IPS-NIHi11 (cell line): ENCODE measurements at regions not wholly inside any gene's neighbourhood (a gene's known extent, or its start where the extent isn't known, plus 50 kb on each side); places are given as distances from the start of the nearest gene placed in this dataset.
"Not testable (repeated sequence)": the region's sequence is repeated elsewhere in the genome, so short reads cannot be mapped to it uniquely, and the experiment has no call there.

ENCODE experiments used
- DNase-seq: peaks from one replicate; pipeline ENCODE4 v3.0.0; 2012; ENCODE audit warnings: mixed read lengths, low spot score

GRCh38 chr7:49597805-49598204, 175.6 kb upstream of the VWC2 start:
- DNase-seq, result no peak

GRCh38 chr7:49611951-49612350, 161.5 kb upstream of the VWC2 start:
- DNase-seq, result no peak

GRCh38 chr7:49613759-49614158, 159.7 kb upstream of the VWC2 start:
- no peak for DNase-seq

GRCh38 chr7:49614974-49615373, 158.5 kb upstream of the VWC2 start:
- DNase-seq, result not testable (repeated sequence)

DNA sequence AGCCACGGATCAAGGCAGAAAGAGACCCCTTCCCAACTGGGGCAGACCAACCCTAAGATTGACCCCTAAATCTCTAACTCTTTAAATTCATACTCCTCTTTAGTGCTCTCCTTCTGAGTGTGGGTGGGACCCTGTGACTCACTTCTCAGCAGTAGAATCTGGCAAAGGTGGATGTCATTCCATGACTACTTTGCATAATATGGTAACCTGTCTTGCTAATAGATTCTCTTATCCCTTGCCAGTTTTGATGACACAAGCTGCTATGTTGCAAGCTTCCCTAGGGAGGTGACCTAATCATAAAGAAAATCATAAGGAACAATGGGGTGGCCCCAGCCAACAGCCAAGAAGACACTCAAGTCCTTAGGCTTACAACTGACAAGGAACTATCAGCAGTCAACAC, 155.4 kb upstream of the VWC2 start:
- DNase-seq, result no peak

DNA sequence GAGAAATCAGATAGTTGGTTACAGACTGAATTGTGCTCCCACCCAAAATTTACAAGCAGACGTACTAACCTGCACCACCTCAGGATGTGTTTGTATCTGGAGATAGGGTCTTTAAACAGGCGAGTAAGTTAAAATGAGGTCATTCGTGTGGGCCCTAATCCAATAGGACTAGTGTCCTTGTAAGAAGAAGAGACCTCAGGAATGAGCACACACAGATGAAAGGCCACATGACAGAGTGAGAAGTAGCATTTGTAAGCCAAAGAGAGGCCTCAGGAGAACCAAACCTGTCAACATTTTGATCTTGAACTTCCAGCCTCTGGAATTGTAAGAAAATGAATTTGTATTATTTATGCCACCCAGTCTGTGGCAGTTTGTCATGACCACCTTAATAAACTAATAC, 149.5 kb upstream of the VWC2 start:
- no peak for DNase-seq

DNA sequence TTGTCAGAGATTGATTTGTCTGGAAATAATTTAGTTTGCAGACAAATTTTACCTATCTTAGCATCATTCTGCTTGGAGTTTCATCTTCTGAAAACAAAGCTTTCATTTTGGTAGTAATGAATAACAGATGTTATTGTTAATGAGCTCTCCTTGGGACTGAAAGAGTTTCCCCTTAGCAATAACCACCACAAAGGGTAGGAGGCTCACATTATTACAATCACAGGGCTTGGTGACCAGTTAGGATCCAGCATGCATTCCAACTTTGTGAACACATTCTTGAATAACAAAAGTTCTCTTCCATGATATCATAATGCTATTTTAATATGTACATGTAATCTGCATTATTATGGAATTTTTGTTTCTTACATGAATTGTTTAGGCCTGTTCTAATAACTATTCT, 148.8 kb upstream of the VWC2 start:
- no peak for DNase-seq

- no peak for DNase-seq
Observed at GRCh38 chr7:49630513-49630912, 142.9 kb upstream of the VWC2 start.

DNA sequence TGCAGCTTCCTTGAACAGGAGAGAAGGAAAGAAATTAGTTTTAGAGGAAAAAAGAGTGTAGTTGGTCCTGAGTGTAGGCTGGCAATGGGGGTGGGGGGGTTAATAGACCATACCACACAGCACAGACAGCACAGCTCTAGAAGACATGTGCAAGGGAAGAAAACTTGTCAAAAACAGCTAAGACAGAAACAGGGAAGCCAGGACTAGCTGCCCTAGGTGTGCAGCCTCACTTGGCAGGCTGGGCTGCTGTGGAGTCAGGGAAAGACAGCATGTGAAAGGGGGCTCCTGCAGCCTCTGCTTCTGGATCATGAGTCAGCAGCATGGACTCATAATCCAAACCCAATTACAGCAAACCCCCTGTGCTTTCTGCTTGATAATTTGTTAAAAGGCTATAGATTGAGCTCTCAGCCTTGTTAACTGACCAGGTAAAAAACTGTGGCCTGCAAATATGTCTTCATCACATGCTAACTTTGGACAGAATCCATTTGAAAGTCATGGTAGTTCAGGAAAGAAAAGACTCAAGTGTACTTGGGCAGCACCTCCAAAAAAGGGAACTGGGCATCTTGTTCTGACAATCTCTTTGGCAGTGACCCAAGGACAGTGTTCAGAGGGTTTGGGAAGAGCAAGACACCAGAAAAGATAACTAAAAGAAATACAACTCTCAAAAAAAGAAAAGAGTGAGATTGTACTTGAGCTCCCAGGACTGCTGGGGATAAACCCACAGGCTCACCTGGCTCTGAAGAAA, 142.2 kb upstream of the VWC2 start:
- no peak for DNase-seq

DNA sequence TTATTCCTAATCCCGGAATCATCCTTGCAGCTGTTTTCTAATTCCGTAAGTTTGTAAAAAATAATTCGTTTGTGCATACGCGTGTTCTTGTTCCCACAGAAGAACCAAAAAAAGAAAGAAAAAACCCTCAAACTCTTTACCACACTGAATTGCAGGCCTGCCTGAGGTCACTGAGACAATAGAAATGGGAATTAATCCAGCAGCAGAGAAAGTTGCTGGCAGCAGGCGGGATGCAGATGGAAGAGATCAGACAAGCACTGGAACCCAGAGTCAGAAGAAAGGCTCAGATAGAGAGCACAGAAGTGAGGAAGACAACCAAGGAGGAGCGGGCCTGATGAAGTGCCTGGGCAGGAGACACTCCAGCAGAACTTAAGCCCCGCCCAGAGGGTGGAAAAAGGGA, 141.5 kb upstream of the VWC2 start:
- no peak for DNase-seq

DNA sequence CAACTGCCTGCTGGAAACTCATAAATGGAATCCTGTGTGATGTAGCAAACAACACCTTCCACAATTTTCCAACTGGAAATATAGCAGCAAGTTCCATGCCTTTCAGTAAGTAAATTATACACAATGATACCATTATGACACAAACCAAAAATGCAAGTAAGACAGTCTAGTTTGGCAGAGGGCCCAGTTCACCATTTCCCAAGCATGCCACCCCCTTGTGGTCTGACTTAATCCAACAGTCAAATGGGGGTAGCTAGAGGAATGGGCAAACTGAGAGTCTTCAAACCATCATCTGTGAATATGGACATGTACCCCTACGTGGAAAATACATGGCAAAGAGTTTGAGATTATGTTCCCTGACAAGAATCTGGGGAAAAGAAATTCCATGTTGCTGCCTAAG, 137.6 kb upstream of the VWC2 start:
- DNase-seq, result no peak

- DNase-seq, result no peak
Observed at GRCh38 chr7:49636400-49636799, 137.0 kb upstream of the VWC2 start.

GRCh38 chr7:49638166-49638565, 135.3 kb upstream of the VWC2 start:
- peak; percentile 24 for DNase-seq

- DNase-seq, result no peak
Observed at GRCh38 chr7:49639068-49639593, 134.3 kb upstream of the VWC2 start.

GRCh38 chr7:49639808-49640207, 133.6 kb upstream of the VWC2 start:
- DNase-seq, result no peak

DNA sequence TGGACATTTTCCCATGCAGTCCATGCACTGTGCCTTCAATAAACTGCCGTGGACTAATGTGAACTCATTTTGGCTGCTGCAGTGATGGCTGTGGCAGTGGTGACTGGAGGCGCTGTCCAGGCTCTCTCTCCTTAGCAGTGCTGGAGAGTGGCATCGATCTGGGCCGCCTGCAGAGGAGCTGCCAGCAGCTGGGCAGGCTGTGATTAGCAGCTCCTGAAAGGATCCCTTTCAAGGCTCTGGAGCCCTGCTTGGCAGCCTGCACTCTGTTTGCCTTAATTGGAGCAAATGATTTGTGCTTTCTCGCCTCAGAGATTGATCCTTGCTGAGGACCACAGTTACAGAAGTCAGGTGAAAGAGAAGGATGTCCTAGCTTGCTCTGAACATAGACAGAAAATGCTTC, 130.1 kb upstream of the VWC2 start:
- DNase-seq, result no peak

GRCh38 chr7:49643736-49644135, 129.7 kb upstream of the VWC2 start:
- DNase-seq, result no peak

- DNase-seq, result no peak
Observed at GRCh38 chr7:49644396-49645166, 128.9 kb upstream of the VWC2 start.

GRCh38 chr7:49645296-49645695, 128.1 kb upstream of the VWC2 start:
- DNase-seq, result no peak

GRCh38 chr7:49660170-49660783, 113.2 kb upstream of the VWC2 start:
- DNase-seq, result no peak

GRCh38 chr7:49660976-49661375, 112.5 kb upstream of the VWC2 start:
- no peak for DNase-seq

DNA sequence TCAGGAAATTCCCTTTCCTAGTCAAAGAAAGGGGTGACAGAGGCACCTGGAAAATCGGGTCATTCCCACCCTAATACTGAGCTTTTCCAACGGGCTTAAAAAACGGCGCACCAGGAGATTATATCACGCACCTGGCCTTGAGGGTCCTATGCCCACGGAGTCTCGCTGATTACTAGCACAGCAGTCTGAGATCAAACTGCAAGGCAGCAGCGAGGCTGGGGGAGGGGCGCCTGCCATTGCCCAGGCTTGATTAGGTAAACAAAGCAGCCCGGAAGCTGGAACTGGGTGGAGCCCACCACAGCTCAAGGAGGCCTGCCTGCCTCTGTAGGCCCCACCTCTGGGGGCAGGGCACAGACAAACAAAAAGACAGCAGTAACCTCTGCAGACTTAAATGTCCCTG, 107.5 kb upstream of the VWC2 start:
- not testable (repeated sequence) for DNase-seq

DNA sequence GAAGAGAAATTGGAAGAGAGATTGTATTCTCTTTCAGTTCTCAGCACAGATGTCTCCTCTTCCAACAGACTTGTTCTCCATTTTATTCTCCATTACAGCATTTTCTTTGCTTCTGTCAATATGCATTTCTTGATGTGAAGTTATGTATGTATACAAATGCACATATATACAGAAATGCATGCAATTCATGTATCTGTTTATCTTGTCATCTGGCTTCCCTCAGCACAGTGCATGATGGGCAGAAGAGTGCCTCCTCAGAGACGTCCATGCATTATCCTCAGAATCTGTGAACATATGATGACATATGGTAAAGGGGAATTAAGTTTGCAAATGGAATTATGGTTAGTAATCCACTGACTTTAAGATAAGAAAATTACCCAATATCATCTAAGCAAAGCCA, 106.7 kb upstream of the VWC2 start:
- DNase-seq, result no peak
